ENCODE measurements at regions not wholly inside any gene's neighbourhood (a gene's known extent, or its start where the extent isn't known, plus 50 kb on each side); places are given as distances from the start of the nearest gene placed in this dataset.

- no peak for TF ChIP-seq EZH2phosphoT487 (IDR thresholded peaks at IDR 0.05; ENCODE audit: insufficient read depth, low read depth)
- no peak for TF ChIP-seq EZH2 (IDR thresholded peaks at IDR 0.05; ENCODE audit: insufficient read depth, poor library complexity, severe bottlenecking)
Measured at GRCh38 chr15:61612111-61612510, 383.0 kb upstream of the RORA start.
